Heart left ventricle (tissue), 16 donors: ENCODE measurements at regions not wholly inside any gene's neighbourhood (a gene's known extent, or its start where the extent isn't known, plus 50 kb on each side); places are given as distances from the start of the nearest gene placed in this dataset.

Experiments
- ATAC-seq, 4 donors: fragments of 200-7000 bp; cut with Tn5 transposase; one replicate each; pipeline ENCODE4 v1.9.1; 2020 to 2022; ENCODE audit warnings: moderate library complexity in 4 of 4, mild to moderate bottlenecking in 3 of 4, moderate number of reproducible peaks in 1 of 4
- DNase-seq, 5 donors: peaks; one replicate each; pipeline ENCODE4 v3.0.0-alpha.2; 2020
- H3K27ac ChIP-seq, 12 donors: fragments of 200-600 bp; sonication (generic) in 4 of 12; one replicate each; pipeline versions ENCODE4 v1.5.0 to v1.8.0; 2016 to 2022; ENCODE audit warnings: mild to moderate bottlenecking in 2 of 12
- H3K27me3 ChIP-seq, 9 donors: fragments of 200-600 bp; sonication (generic) in 2 of 9; one replicate each; pipeline versions ENCODE4 v1.5.1 to v1.8.0; 2016 to 2022; ENCODE audit warnings: mild to moderate bottlenecking in 3 of 9
- H3K36me3 ChIP-seq, 9 donors: fragments of 200-600 bp; sonication (generic) in 2 of 9; one replicate each; pipeline versions ENCODE4 v1.5.0 to v1.8.0; 2018 to 2022; ENCODE audit warnings: mild to moderate bottlenecking in 2 of 9
- H3K4me1 ChIP-seq, 12 donors: fragments of 200-600 bp; sonication (generic) in 4 of 12; one replicate each; pipeline versions ENCODE4 v1.5.0 to v1.8.0; 2016 to 2022; ENCODE audit warnings: mild to moderate bottlenecking in 3 of 12
- H3K4me3 ChIP-seq, 12 donors: fragments of 200-600 bp; sonication (generic) in 4 of 12; one replicate each; pipeline versions ENCODE4 v1.5.0 to v1.8.0; 2017 to 2022; ENCODE audit warnings: mild to moderate bottlenecking in 9 of 12, moderate library complexity in 4 of 12
- H3K9me3 ChIP-seq, 12 donors: fragments of 200-600 bp; sonication (generic) in 4 of 12; one replicate each; pipeline versions ENCODE4 v1.5.0 to v1.8.0; 2016 to 2022; ENCODE audit warnings: mild to moderate bottlenecking in 1 of 12
- POLR2A ChIP-seq, 2 donors: fragments of 450-650 bp; IDR thresholded peaks; one replicate each; pipeline ENCODE4 v1.6.1; 2017; ENCODE audit warnings: antibody characterized with exemption in 2 of 2, mild to moderate bottlenecking in 2 of 2, moderate library complexity in 2 of 2
- WGBS, 4 donors: extraction: QIAGEN DNeasy Blood & Tissue Kit in 2 of 4; methylation state at CpG; one replicate each; pipeline versions ENCODE4 v1.1.5 to v1.1.7; 2013 to 2018; 5-methylcytosine and 5-hydroxymethylcytosine counted together
- intact Hi-C, 10 donors: fragments of 100-400 bp; cut with DNase I; formaldehyde crosslinking; loops; one replicate each; pipeline versions ENCODE4 v1.11.1 to v1.14.2; 2022
- TF ChIP-seq, protein P1 (sequence below), 12 donors: fragments of 200-600 bp; sonication (generic) in 4 of 12; IDR thresholded peaks; one replicate each; pipeline versions ENCODE4 v1.5.0 to v1.8.0; 2018 to 2022; ENCODE audit warnings: antibody characterized with exemption in 12 of 12, mild to moderate bottlenecking in 5 of 12
- donor health status: ischemic (EF 13 %, LVEDD 7.1; RV severe dilation, severe dysfunction).
- donor health status: healthy with polysubstance abuse.
- donor health status: DM: no; HTN: yes; CAD: no.
- donor health status: DM: no; HTN: no; CAD: no.
- donor health status: ischemic (EF 25% LVEDD 6.9; RV normal size, moderate dysfunction).
- donor health status: ischemic (EF 25% LVEDD 5.7; RV mildly dilated, moderate dysfunction).
- donor health status: healthy.
- donor health status: DM: yes; HTN: yes; CAD: no.
- donor health status: ischemic (EF 35%, LVEDD 5.7; RV mildly dilated, moderate dysfunction).
- donor health status: nonischemic (EF 11% LVEDD 7.7; RV severe dilation, severe dysfunction).
- donor health status: DM: yes; HTN: yes; CAD: no.
- donor health status: PGD.
- donor health status: ischemic (EF 29% LVEDD 5.4; RV normal size, mild dysfunction).
- donor health status: nonischemic (EF 23%, LVEDD 6.1; RV moderate dilation, normal function).

- Histone ChIP-seq H3K4me3 (peak overlapping the region in 8 of 12 donors; percentile 10 to 42 (median 25)), H3K27ac (peak overlapping the region in 8 of 12 donors; percentile 9 to 69 (median 25)), H3K27me3 (no peaks in the 10 kb centered on the region), H3K36me3 (no peaks in the 10 kb centered on the region), H3K4me1 (peaks cover 0 to 38% (median 27%) of the 10 kb centered on the region in 12 donors), H3K9me3 (no peaks in the 10 kb centered on the region)
- ATAC-seq (peak; percentile 77 to 90 (median 84)), DNase-seq (peak; percentile 47 to 78 (median 69))
- no peak for TF ChIP-seq POLR2A (IDR thresholded peaks at IDR 0.05)
- TF ChIP-seq, protein P1, sequence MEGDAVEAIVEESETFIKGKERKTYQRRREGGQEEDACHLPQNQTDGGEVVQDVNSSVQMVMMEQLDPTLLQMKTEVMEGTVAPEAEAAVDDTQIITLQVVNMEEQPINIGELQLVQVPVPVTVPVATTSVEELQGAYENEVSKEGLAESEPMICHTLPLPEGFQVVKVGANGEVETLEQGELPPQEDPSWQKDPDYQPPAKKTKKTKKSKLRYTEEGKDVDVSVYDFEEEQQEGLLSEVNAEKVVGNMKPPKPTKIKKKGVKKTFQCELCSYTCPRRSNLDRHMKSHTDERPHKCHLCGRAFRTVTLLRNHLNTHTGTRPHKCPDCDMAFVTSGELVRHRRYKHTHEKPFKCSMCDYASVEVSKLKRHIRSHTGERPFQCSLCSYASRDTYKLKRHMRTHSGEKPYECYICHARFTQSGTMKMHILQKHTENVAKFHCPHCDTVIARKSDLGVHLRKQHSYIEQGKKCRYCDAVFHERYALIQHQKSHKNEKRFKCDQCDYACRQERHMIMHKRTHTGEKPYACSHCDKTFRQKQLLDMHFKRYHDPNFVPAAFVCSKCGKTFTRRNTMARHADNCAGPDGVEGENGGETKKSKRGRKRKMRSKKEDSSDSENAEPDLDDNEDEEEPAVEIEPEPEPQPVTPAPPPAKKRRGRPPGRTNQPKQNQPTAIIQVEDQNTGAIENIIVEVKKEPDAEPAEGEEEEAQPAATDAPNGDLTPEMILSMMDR (IDR thresholded peaks at IDR 0.05) = no peak
- 28 to 50% (median 34%) methylated on average over 10 of the region's 10 CpGs for WGBS, 4 donors
- intact Hi-C loops = no loop called here
These were observed 207.6 kb upstream of the TANK start for GRCh38 chr2:160952464-160953254.

DNA sequence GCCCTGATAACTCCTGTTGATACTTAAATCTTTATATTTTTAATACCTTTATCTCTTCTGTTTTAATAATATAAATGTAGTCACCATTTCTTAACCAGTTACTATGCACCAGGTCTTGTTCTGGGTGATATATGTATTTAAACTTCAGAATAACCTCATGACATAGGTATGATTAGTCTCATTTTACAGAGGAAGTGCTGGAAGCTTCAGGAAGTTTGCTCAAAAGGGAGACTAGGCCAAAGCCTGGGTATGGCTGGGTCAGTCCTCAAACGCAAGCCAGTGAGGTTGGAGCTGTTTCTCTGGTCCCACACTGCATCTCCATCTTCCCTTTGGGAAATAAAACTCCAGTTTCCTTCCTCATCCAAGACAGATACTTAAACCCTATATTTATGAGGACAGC, 204.7 kb upstream of the TANK start:
- Histone ChIP-seq H3K36me3 (no peaks in the 10 kb centered on the region), H3K27me3 (no peaks in the 10 kb centered on the region), H3K27ac (peak overlapping the region in 4 of 12 donors; percentile 26 to 61 (median 50)), H3K4me1 (peaks cover 0 to 39% (median 28%) of the 10 kb centered on the region in 12 donors), H3K9me3 (no peaks in the 10 kb centered on the region), H3K4me3 (no peak overlapping the region)
- DNase-seq (no peak), ATAC-seq (no peak)
- 67 to 84% (median 71%) methylated on average over 1 of the region's 1 CpG for WGBS, 4 donors
- TF ChIP-seq, protein P1 (IDR thresholded peaks at IDR 0.05) = no peak
- TF ChIP-seq POLR2A (IDR thresholded peaks at IDR 0.05) = no peak
- intact Hi-C loops = no loop called here

DNA sequence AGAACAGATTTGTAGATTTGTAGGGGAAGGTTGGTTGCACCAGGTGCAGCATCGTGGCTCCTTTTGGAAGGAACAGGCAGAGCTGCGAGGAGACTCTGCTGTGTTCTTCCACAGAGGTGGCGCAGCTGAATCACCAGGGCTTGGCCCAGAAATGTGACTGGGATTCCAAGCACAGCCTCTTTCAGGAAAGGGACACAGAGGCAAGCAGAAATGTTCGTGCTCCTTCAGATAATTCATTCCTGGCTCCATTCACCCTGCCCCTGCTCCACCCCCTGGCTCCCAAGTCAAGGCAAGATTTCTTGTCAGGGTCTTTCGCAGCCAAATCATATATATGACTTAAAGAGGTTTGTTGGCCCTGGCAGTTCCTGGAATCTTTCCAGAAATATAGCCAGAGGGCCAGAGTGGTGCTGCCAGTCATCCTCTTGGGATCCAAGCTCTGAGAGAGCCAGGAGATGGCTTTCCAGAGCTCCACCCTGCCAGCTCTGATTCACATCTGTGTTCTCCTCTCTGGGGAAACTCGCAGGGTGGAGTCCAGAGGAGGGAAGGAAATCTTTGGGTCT, 203.9 kb upstream of the TANK start:
- DNase-seq = peak in 2 of 5 donors; percentile 10 to 55
- WGBS, 4 donors = 65 to 79% (median 66%) methylated on average over 6 of the region's 6 CpGs
- H3K9me3 ChIP-seq = no peaks in the 10 kb centered on the region
- no peaks in the 10 kb centered on the region for H3K27me3 ChIP-seq
- peak in 3 of 4 donors; percentile 54 to 68 (median 65) for ATAC-seq
- H3K36me3 ChIP-seq = no peaks in the 10 kb centered on the region
- no peak overlapping the region for H3K4me3 ChIP-seq
- peaks cover 0 to 39% (median 28%) of the 10 kb centered on the region in 12 donors for H3K4me1 ChIP-seq
- peak overlapping the region in 8 of 12 donors; percentile 7 to 61 (median 45) for H3K27ac ChIP-seq
- TF ChIP-seq POLR2A (IDR thresholded peaks at IDR 0.05) = no peak
- TF ChIP-seq, protein P1 (IDR thresholded peaks at IDR 0.05) = no peak
- intact Hi-C loops = no loop called here

DNA sequence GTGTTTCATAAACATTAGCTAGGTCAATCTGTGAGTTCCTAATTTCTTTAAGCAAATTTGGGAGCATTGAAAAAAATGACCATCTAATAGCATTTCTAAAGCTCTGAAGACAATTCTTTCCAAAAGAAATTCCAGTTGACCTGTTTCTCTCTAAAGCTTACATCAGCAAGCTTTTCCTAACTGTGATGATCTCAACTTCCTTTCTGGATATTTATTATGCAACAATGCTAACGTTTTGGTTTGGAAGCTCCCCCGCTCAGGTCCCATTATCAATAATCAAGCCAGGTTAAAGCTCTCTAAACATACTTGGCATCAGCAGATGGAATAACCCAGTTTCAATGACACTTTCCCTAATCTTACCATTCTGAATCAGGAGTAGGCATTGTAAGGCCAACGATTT, 196.3 kb upstream of the TANK start:
- H3K4me3 ChIP-seq = no peak overlapping the region
- DNase-seq (no peak), ATAC-seq (no peak)
- H3K36me3 ChIP-seq = no peaks in the 10 kb centered on the region
- H3K27ac ChIP-seq = no peak overlapping the region
- peaks cover 0 to 22% (median 9%) of the 10 kb centered on the region in 12 donors for H3K4me1 ChIP-seq
- intact Hi-C loops = loop anchor here in 2 of 10 donors (2.0 to 10.0 kb wide), 2 partner anchors 43 to 469 kb away; partner anchors contain the start of gene RBMS1 (in 1 of the 2)
- H3K9me3 ChIP-seq = no peaks in the 10 kb centered on the region
- 56 to 74% (median 64%) methylated on average over 3 of the region's 3 CpGs for WGBS, 4 donors
- TF ChIP-seq, protein P1 (IDR thresholded peaks at IDR 0.05) = no peak
- TF ChIP-seq POLR2A (IDR thresholded peaks at IDR 0.05) = no peak
- no peaks in the 10 kb centered on the region for H3K27me3 ChIP-seq
